HG03354 (cell line): ENCODE measurements at regions not wholly inside any gene's neighbourhood (a gene's known extent, or its start where the extent isn't known, plus 50 kb on each side); places are given as distances from the start of the nearest gene placed in this dataset.

Experiments used
- ATAC-seq: cut with Tn5 transposase; IDR thresholded peaks from one replicate; pipeline ENCODE4 v1.9.1; 2021; ENCODE audit warnings: mild to moderate bottlenecking; ENCODE audit not compliant: unreplicated experiment, poor library complexity, severe bottlenecking

GRCh38 chr1:29465755-29466154, 229.4 kb downstream of the PTPRU start:
- no peak for ATAC-seq

DNA sequence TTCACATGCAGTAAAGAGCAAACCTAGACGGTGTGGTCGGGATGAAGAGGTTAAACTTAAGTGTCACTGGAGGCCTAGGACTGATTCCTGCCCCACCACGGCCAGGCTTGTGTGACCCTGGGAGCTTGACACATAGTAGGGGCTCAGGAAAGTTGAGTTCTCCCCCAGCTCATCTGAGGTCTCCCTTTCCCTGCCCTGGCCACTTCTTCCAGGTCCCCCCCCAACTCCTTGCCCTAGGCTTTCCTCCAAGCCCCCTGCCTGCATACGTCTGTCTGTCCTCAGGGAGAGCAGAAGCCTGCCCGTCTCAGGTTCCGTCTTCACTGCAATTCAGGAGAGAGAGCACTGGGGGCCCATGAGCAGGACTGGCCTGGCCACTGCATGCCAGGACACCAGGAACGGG, 225.8 kb downstream of the PTPRU start:
- no peak for ATAC-seq

DNA sequence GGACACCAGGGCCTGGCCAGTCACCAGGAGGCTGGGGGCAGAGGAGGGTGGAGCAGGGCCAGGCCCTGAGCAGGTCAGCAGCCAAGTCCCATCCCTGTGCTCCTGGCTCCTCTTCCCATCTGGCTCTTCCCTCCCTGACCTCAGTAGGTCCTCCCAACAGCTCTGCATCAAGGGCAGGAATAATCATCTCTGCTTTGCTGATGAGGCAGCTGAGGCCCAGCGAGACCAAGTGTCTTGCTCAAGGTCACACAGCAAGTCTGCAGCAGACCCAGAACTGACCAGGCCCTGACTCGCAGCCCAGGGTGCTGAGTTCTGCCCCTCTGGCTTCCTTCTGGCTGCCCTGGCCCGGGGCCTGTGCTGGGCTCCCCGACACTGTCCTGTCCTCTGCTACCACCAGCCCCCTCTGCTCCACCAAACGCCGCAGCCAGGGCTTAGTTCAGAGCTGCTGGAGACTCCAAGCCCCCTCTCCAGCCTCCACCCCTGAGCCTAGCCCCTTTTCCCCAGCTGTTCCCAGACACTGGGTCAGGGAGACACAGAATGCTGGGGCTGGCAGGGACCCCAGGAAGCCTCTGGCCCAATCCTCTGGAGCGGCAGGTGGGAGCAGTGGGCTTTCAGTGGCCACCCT, 224.9 kb downstream of the PTPRU start:
- no peak for ATAC-seq

DNA sequence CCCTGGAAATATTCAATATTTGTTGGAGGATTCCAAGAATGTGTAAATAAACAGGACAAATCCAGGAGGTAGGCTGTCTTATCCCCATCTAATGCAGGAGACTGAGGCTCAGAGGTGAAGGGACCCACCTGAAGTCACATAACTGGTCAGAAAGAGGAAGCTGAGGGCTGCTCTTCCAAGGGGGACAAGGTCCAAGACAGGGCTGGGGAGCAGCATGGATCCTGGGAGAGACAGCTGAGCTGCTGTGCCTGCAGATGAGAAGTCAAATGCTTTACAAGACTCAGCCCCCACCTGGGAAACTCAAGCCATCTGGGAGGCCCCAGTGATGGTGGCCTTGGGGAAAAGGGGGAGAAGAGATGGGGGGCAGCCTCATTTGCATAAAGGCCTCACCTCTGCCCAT, 224.4 kb downstream of the PTPRU start:
- ATAC-seq: no peak

DNA sequence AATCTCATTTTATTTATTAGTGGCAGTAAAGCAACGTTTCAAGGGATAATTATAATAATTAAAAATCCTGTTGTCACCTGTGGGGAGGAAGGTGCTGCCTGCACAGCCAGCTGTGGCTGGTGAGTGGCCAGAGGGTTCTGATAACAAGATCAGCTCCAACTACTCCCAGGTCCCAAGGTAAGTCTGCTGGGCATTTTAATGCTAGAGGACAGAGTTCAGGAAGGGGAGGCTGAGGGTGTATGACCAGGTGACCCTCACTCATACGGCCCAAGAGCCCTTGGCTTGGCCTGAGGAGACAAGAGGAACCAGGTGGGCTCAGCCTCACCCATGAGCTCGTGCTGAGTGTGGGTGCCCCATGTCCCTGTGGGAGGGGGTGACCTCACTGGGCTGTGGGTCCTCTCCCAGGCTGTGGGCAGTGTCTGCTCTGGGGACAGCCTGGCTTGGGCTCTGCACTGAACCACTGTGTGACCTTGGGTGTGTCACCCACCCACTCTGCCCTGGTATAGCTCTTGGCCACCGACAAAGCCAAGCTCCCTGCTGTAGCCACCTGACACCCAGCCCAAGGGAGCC, 223.8 kb downstream of the PTPRU start:
- ATAC-seq: no peak

DNA sequence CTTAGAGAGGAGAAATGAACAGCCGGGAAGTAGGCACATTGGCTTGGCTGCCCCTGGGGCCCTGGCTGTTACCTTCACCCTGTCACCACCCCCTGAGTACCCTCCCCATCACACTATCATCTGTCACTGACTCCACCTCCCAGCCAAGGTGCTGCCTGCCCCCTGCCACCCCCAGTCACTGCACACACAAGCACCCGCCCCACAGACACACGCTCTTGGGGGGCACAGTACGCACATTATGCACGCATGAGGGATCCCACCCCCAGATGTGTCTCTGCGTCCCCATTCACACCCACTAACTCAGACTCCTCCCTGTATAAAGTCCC, 223.3 kb downstream of the PTPRU start:
- ATAC-seq: no peak

GRCh38 chr1:29458737-29459619, 222.7 kb downstream of the PTPRU start:
- ATAC-seq: no peak

- no peak for ATAC-seq
Measured at GRCh38 chr1:29457496-29458368, 221.4 kb downstream of the PTPRU start.

DNA sequence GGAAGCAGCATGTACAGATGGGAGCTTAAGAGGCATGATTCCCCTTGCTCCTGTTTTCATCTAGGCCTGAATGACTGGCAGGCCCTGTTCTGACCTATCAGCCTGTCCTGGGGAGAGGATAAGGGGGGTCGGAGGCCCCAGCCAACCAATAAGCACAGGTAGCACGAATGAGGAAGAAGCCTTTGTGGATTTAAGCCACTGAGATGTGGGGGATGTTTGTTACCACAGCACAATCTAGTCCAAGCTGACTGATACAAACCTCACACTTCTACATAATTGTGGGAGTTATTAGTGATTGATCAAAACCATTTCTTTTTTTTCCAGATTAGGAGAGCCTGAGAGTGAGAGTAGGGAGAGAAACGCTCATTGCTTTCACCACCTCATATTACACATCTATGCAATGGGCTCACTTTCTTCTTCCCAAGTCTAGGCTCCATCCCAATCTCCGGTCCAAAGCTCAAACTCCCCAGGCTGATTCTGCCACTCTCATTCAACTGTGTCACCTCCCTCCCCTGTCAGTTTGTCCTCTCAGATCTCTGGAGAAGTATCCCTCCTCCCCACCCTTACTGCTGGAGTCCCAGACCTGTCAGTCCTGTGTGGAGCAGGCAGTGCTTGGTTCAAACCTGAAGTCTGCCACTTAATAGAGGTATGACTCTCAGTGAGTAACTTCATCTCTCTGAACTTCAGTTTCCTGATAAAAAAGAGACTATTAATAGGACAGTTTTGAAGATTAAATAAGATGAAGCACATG, 220.5 kb downstream of the PTPRU start:
- ATAC-seq: no peak

- no peak for ATAC-seq
Measured at GRCh38 chr1:29455781-29456180, 219.5 kb downstream of the PTPRU start.

- ATAC-seq: no peak
Measured at GRCh38 chr1:29454616-29455380, 218.5 kb downstream of the PTPRU start.

DNA sequence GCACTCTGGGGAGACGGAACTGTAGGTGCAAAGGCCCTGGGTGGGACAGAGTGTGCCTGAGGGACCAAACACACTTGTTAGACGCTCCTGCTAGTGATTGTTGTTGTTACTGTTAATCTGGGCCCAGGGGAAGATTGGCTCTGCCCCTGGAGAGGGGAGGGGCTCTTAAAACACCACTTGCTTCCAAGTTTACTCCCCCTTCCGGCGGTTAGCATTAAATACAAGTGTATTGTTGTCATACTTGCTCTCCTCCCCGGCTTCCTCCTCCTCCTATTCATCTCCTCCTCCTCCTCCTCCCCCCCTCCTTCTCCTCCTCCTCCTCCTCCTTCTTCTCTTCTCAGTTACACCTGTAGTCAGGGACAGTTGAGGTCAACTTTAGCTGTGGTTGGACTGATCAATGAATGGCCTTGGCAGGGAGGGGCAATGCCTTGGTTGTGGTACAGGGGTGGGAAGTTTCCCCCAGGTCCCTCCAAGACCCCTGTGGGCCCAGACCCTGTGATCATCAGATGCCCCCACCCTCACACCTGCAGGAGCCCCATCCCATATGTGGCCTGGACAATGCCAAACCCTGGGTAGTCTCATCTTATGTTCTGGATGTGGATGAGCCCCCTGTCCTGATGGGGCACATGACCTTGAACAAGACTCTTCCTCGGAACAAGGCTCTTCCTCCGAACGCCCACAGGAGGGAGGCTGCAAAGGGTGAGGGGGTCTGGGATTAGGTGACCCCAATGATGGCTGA, 217.3 kb downstream of the PTPRU start:
- ATAC-seq: no peak

GRCh38 chr1:29452463-29453230, 216.3 kb downstream of the PTPRU start:
- no peak for ATAC-seq

DNA sequence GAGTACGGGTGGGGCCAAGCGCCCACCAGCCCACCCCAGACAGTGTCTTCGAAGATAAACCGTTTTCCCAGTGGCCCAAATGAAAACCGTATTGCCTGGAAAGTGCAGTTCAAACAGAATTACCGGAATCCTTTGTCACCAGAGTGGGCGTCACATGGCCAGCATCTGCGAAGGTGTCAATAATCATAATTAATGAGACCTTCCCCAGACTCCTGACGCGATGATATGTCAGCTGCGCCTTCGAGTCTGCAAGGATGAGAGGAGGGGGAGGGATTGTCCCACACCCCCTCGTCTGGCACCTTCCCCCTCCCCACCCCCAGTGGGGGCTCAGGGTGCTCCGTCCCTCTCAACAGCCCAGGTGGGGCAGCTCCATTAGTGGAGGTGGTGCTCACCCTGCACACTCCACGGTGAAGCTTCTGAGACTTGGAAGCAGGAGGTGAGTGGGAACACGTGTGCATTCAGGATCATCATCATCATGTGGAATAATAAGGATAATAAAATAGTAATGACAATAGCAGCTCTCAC, 215.1 kb downstream of the PTPRU start:
- no peak for ATAC-seq

DNA sequence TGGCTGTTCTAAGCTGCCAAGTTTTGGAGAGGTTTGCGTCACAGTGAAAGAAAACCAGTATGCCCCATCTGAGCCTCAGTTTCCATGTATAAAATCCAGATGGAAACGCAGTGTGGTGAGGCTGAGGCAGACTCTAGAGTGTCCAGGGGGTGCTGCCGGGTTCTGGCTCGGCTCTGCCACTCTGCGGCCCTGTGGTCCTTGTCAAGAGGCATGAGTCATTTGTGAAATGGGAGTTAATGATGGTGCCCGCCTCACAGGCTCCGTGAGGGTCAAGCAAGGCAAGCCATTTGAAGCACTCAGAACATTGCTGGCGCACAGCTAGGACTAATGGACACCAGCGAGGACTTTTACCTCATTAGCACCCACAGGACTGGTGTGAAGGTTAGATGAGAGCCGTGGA, 214.3 kb downstream of the PTPRU start:
- ATAC-seq: no peak

DNA sequence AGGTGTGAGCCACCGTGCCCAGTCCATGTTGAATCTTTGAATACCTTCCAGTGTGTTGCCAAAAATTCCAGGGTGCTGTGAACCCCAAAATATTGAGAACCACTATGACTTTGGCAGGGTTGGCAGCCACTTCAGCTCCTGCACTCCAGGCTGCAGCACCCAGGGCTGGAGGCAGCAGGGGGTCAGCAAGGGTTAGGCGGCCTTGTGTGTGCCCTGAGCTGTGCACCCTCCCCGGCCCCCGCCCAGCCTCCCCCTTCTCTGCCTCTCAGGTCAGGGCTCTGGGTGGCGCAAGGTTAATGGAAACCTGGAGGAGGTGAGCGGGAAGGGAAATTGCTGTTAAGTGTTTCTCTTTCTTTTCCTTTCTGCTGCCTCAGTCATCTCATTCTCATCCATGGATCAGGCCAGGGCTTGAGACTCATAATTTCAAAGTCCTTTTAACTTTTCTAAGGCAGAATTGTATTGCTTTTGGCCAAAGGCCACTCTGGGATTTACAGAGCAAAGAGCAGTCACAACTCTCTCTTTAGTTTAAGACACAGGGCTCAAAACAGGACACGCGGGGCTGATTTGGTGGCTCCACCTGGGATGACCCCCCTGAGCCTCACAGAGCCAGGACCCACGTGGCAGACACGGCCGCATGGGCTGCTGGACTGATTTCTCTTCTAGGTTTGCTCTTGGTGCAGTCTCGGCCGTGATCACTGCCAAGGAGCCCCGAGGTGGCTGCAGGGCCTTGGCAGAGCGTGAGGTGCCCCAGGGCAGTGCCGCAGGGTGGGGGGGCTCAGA, 212.3 kb downstream of the PTPRU start:
- ATAC-seq: no peak

DNA sequence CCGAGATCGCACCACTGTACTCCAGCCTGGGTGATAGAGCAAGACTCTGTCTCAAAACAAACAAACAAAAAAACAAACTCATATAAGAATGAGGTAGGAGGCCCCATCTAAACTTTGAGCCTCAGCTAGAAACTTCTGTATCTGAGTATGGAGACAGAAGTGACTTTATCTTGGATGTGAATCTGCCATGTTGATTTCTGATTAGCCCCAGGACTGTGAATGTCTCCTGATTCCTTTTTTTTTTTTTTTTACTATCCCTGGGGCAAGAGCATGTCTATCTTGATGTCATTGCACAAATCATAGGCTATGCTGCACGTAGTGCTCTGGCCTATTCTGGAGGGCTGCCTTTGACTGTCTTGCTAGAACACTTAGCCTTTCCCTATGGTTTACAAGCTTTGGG, 211.0 kb downstream of the PTPRU start:
- no peak for ATAC-seq
